GM12872 (cell line): ENCODE measurements at regions not wholly inside any gene's neighbourhood (a gene's known extent, or its start where the extent isn't known, plus 50 kb on each side); places are given as distances from the start of the nearest gene placed in this dataset.

Source experiments
- CTCF ChIP-seq: IDR thresholded peaks from 3 replicates; pipeline ENCODE4 v1.5.1; 2011; ENCODE audit warnings: low read depth, mild to moderate bottlenecking, low read length, moderate library complexity; ENCODE audit not compliant: insufficient read depth

DNA sequence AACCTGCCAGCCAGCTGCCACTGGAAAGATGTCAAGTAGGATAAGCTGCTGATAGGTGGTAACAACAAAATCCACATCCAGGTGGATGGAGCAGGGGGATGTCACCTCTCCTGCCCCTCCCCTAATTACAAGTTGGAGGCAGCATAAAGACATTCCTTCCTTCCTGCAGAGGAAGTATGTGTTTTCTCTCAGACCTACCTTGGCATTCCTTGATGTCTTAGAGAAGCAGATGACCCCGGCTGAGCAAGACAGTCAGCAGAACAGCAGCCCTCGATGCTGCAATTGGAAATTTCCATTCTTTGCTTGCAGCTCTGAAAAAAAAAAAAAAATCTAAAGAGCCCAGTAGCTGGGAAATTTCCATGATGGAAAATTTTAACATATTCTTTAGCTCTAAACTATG is 137.5 kb upstream of the MKLN1 start:
- TF ChIP-seq CTCF = no peak

DNA sequence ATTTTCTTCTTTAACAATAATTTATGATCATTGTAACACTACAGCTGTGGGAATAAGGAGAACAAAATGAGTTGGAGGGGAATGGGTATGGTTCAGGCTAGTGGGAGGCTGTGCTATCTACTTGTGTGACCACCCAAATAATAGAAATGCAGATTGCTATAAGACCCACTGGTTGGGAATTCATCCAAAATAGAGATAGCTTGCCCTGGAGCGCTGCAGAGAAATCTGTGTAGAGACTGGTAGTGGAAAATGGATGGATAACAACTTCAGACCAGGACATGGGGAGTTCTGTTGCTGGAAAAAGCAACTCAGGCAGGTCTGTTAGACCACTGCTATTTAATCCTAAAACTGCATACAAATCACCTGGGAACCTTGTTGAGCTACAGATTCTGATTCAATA is 137.1 kb upstream of the MKLN1 start:
- no peak for TF ChIP-seq CTCF

DNA sequence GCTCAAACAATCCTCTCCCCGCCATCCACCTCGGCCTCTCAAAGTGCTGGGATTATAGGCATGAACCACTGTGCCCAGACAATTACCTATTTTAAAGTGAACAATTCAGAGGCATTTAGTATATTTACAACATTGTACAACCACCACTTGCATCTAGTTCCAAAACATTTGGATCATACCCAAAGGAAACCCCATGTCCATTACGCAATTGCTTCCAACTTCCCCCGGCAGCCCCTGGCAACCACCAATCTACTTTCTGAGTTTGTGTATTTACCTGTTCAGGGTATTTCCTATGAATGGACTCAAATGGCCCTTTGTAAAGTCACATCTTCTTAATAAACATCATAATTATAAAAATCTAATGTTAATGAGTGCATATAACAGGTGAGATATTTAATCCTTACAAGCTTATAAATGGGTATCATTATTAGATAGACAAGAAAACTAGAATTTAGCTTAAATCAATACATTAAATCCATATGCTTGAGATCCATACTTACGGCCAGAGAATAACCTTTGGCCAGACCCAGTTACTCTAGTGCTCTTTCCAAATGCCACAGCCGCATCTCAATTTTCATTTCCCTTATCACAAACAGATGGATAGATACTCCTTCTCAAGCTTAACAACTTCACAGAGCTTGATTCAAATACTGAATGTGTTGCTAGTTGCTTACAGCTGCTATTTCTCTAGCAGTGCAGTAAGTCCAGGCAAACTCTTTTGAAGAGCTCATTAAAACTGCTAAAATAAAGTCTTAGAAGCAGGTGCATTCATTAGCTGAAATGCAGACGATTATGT is 133.4 kb upstream of the MKLN1 start:
- TF ChIP-seq CTCF = no peak

DNA sequence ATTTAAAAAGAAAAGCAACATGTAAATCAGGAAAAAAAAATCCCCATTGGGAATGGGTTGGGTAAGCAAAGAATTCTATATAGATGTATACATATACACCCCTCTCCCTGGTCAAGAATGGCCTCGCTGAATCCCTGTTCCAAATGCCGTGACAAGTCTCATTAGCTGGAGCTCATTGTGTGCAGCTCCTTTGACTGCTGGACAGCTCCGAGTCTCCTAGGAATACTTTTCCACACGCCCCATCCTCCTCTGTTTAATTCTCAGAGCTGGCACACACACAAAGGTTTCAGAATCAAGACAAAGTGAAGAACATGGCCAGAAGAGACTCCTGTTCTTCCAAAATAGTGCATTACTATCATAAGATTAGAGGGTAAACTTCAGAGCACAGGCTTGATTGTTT is 130.9 kb upstream of the MKLN1 start:
- no peak for TF ChIP-seq CTCF

DNA sequence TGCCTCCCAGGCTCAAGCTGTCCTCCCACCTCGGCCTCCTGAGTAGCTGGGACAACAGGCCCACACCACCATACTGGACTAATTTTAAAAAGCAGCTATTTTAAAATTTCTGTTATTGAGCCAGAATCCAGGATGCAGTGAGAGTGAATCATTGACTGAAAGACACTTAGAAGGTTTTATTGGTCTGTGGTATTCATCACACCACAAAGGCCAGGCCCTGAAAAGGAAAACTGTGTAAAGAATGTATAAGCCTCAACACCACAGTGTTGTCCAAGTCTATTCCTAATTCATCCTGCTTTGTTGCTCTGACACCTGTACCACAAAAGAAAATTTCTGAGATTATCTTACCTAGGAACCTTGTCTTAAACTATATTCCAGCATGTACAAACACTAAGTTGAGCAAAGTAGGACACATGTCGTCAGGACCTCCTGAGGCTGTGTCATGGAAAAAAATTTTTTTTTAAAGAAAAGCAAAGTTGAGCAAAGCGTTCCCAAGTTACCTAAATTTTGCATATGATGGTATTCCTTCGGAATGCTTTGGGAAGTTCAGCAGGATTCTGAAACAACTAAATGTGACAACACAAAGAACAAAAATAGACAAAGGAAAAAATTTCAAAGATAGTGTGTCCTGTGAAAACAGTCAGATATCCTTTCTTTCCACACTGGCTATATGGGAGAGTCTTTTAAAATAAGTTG is 129.6 kb upstream of the MKLN1 start:
- TF ChIP-seq CTCF = no peak

GRCh38 chr7:131202451-131202850 is 125.2 kb upstream of the MKLN1 start:
- no peak for TF ChIP-seq CTCF

- no peak for TF ChIP-seq CTCF
These were observed 124.2 kb upstream of the MKLN1 start for GRCh38 chr7:131203291-131203976.
